HepG2 (cell line): ENCODE measurements at regions not wholly inside any gene's neighbourhood (a gene's known extent, or its start where the extent isn't known, plus 50 kb on each side); places are given as distances from the start of the nearest gene placed in this dataset.

Experiments
- AFF4 ChIP-seq: sonication (generic); formaldehyde crosslinking; IDR thresholded peaks from 2 replicates; pipeline ENCODE4 v1.4.0; 2020; ENCODE audit warnings: missing genetic modification reagents
- HDAC2 ChIP-seq: sonication (generic); formaldehyde crosslinking; IDR thresholded peaks from 2 replicates; pipeline ENCODE4 v1.4.0; 2020; ENCODE audit warnings: missing genetic modification reagents
- IKZF1 ChIP-seq: fragments of 450-650 bp; IDR thresholded peaks from 2 replicates; pipeline ENCODE4 v1.7.1; 2016
- REST ChIP-seq, 2 experiments: IDR thresholded peaks; 2 replicates each; pipeline ENCODE4 v1.6.1; 2011 to 2012; ENCODE audit warnings: low read length in 2 of 2, borderline replicate concordance in 1 of 2, low read depth in 1 of 2, mild to moderate bottlenecking in 1 of 2, moderate library complexity in 1 of 2
- TBP ChIP-seq: sonication (generic); formaldehyde crosslinking; IDR thresholded peaks from 2 replicates; pipeline ENCODE4 v1.5.0; 2020; ENCODE audit warnings: missing genetic modification reagents
- ZBTB21 ChIP-seq: sonication (generic); formaldehyde crosslinking; IDR thresholded peaks from 2 replicates; pipeline ENCODE4 v1.4.0; 2020; ENCODE audit warnings: missing genetic modification reagents
- ZNF18 ChIP-seq: sonication (generic); formaldehyde crosslinking; IDR thresholded peaks from 2 replicates; pipeline ENCODE4 v1.8.0; 2022; ENCODE audit warnings: mild to moderate bottlenecking, missing genetic modification reagents; ENCODE audit not compliant: insufficient replicate concordance
- ZNF569 ChIP-seq: sonication (generic); formaldehyde crosslinking; IDR thresholded peaks from 2 replicates; pipeline ENCODE4 v1.5.0; 2020; ENCODE audit warnings: mild to moderate bottlenecking, missing genetic modification reagents, moderate library complexity, borderline replicate concordance
- ZNF772 ChIP-seq: sonication (generic); formaldehyde crosslinking; IDR thresholded peaks from 2 replicates; pipeline ENCODE4 v1.5.0; 2020; ENCODE audit warnings: mild to moderate bottlenecking, missing genetic modification reagents

- no peak for TF ChIP-seq ZBTB21 (CRISPR knock-in tag)
- TF ChIP-seq HDAC2 (CRISPR knock-in tag) = no peak
- TF ChIP-seq REST (IDR thresholded peaks at IDR 0.05; ENCODE audit: borderline replicate concordance in 1 of 2, low read depth in 1 of 2, low read length in 2 of 2) = no peak
- no peak for TF ChIP-seq TBP (CRISPR knock-in tag)
- TF ChIP-seq ZNF18 (CRISPR knock-in tag) = no peak
- TF ChIP-seq AFF4 = no peak
- TF ChIP-seq ZNF569 (CRISPR knock-in tag) = no peak
- TF ChIP-seq IKZF1 = no peak
- TF ChIP-seq ZNF772 = no peak
Observed at GRCh38 chr12:125193376-125194152, 128.3 kb downstream of the AACS start.
